WTC11 (cell line): ENCODE measurements at regions not wholly inside any gene's neighbourhood (a gene's known extent, or its start where the extent isn't known, plus 50 kb on each side); places are given as distances from the start of the nearest gene placed in this dataset.

Experiments
- ATAC-seq: fragments of 200-7000 bp; cut with Tn5 transposase; 2 replicates; pipeline ENCODE4 v1.10.0; 2021; ENCODE audit warnings: mild to moderate bottlenecking, moderate library complexity
- CTCF ChIA-PET: fragments of 300-600 bp; sonication (Branson Sonifier 250); formaldehyde crosslinking; loops from one replicate; lab custom pipeline; 2021; ENCODE audit warnings: antibody characterized with exemption; lab: Charles Lee
- POLR2A ChIA-PET: fragments of 350-600 bp; sonication (Branson Sonifier 250); formaldehyde crosslinking; loops from one replicate; lab custom pipeline; 2021; ENCODE audit warnings: antibody characterized with exemption; lab: Charles Lee
- DNase-seq: peaks from one replicate; pipeline ENCODE4 v3.0.0; 2021; ENCODE audit warnings: low spot score
- H3K27ac Mint-ChIP-seq: 2 replicates; pipeline ENCODE4 v1.8.0; 2021; ENCODE audit warnings: mixed read lengths
- H3K27me3 Mint-ChIP-seq: 2 replicates; pipeline ENCODE4 v1.8.0; 2021; ENCODE audit warnings: low read depth, mild to moderate bottlenecking, moderate library complexity, mixed read lengths
- H3K36me3 Mint-ChIP-seq: 2 replicates; pipeline ENCODE4 v1.8.0; 2021; ENCODE audit warnings: mixed read lengths
- H3K4me1 Mint-ChIP-seq: 2 replicates; pipeline ENCODE4 v1.8.0; 2022; ENCODE audit warnings: mixed read lengths
- H3K4me3 Mint-ChIP-seq: 2 replicates; pipeline ENCODE4 v1.8.0; 2021; ENCODE audit warnings: mild to moderate bottlenecking, moderate library complexity, mixed read lengths
- H3K9me3 Mint-ChIP-seq: 2 replicates; pipeline ENCODE4 v1.8.0; 2021; ENCODE audit warnings: mixed read lengths
- AR ChIP-seq: fragments of 250-450 bp; sonication (Bioruptor Pico); IDR thresholded peaks from 2 replicates; pipeline ENCODE4 v1.9.0; 2021; ENCODE audit warnings: mild to moderate bottlenecking
- ATF6 ChIP-seq: sonication (generic); formaldehyde crosslinking; IDR thresholded peaks from 2 replicates; pipeline ENCODE4 v1.8.1; 2023; ENCODE audit warnings: mild to moderate bottlenecking, missing genetic modification reagents
- CBFB ChIP-seq: sonication (generic); formaldehyde crosslinking; IDR thresholded peaks from 2 replicates; pipeline ENCODE4 v1.8.1; 2022; ENCODE audit warnings: mild to moderate bottlenecking, low read depth, missing genetic modification reagents
- CDX4 ChIP-seq: fragments of 250-450 bp; sonication (Bioruptor Pico); IDR thresholded peaks from 2 replicates; pipeline ENCODE4 v1.9.0; 2021; ENCODE audit warnings: moderate library complexity, mild to moderate bottlenecking, inconsistent platforms, borderline replicate concordance
- E2F4 ChIP-seq: sonication (generic); formaldehyde crosslinking; IDR thresholded peaks from 2 replicates; pipeline ENCODE4 v1.8.1; 2022; ENCODE audit warnings: low read depth, mild to moderate bottlenecking, moderate library complexity, missing genetic modification reagents, borderline replicate concordance
- FOXJ3 ChIP-seq: sonication (generic); formaldehyde crosslinking; IDR thresholded peaks from 2 replicates; pipeline ENCODE4 v1.9.0; 2021; ENCODE audit warnings: missing genetic modification reagents, mild to moderate bottlenecking, borderline replicate concordance
- FOXP1 ChIP-seq: sonication (generic); formaldehyde crosslinking; IDR thresholded peaks from 2 replicates; pipeline ENCODE4 v1.8.0; 2022; ENCODE audit warnings: missing genetic modification reagents, mild to moderate bottlenecking, moderate library complexity, borderline replicate concordance
- JAZF1 ChIP-seq: fragments of 250-450 bp; sonication (Bioruptor Pico); IDR thresholded peaks from 2 replicates; pipeline ENCODE4 v1.9.0; 2021; ENCODE audit warnings: moderate library complexity, mild to moderate bottlenecking, inconsistent platforms
- NFATC4 ChIP-seq: fragments of 250-450 bp; sonication (Bioruptor Pico); IDR thresholded peaks from 2 replicates; pipeline ENCODE4 v1.9.0; 2021; ENCODE audit warnings: mild to moderate bottlenecking
- NFE2L1 ChIP-seq: sonication (generic); formaldehyde crosslinking; IDR thresholded peaks from 2 replicates; pipeline ENCODE4 v1.8.1; 2023; ENCODE audit warnings: missing genetic modification reagents
- NR2C2 ChIP-seq: sonication (generic); formaldehyde crosslinking; IDR thresholded peaks from 2 replicates; pipeline ENCODE4 v1.8.0; 2022; ENCODE audit warnings: mild to moderate bottlenecking, missing genetic modification reagents
- OVOL2 ChIP-seq: fragments of 250-450 bp; sonication (Bioruptor Pico); IDR thresholded peaks from 2 replicates; pipeline ENCODE4 v1.9.0; 2021; ENCODE audit warnings: mild to moderate bottlenecking, borderline replicate concordance
- PRRX2 ChIP-seq: fragments of 250-450 bp; sonication (Bioruptor Pico); IDR thresholded peaks from 2 replicates; pipeline ENCODE4 v1.8.0; 2021; ENCODE audit warnings: mild to moderate bottlenecking
- SMAD4 ChIP-seq: sonication (generic); formaldehyde crosslinking; IDR thresholded peaks from 2 replicates; pipeline ENCODE4 v1.8.0; 2022; ENCODE audit warnings: mild to moderate bottlenecking, missing genetic modification reagents
- TCF7 ChIP-seq: sonication (generic); formaldehyde crosslinking; IDR thresholded peaks from 2 replicates; pipeline ENCODE4 v1.8.0; 2022; ENCODE audit warnings: mild to moderate bottlenecking, low read depth, missing genetic modification reagents, moderate library complexity
- ZNF317 ChIP-seq: sonication (generic); formaldehyde crosslinking; IDR thresholded peaks from 2 replicates; pipeline ENCODE4 v1.8.1; 2023; ENCODE audit warnings: low read depth, mild to moderate bottlenecking, moderate library complexity, missing genetic modification reagents, borderline replicate concordance
- ZNF423 ChIP-seq: fragments of 250-450 bp; sonication (Bioruptor Pico); IDR thresholded peaks from 2 replicates; pipeline ENCODE4 v2.1.2; 2022; ENCODE audit warnings: mild to moderate bottlenecking, moderate library complexity
- TF ChIP-seq, protein P1 (sequence below): sonication (generic); formaldehyde crosslinking; IDR thresholded peaks from 2 replicates; pipeline ENCODE4 v1.8.0; 2022; ENCODE audit warnings: mild to moderate bottlenecking, missing genetic modification reagents
- TF ChIP-seq, protein P2 (sequence below): sonication (generic); formaldehyde crosslinking; IDR thresholded peaks from 2 replicates; pipeline ENCODE4 v1.8.1; 2022; ENCODE audit warnings: mild to moderate bottlenecking, moderate library complexity, missing genetic modification reagents
- TF ChIP-seq, protein P3 (sequence below): sonication (generic); formaldehyde crosslinking; IDR thresholded peaks from 2 replicates; pipeline ENCODE4 v1.8.0; 2022; ENCODE audit warnings: mild to moderate bottlenecking, missing genetic modification reagents
- TF ChIP-seq, protein P4 (sequence below): sonication (generic); formaldehyde crosslinking; IDR thresholded peaks from 2 replicates; pipeline ENCODE4 v1.8.0; 2022; ENCODE audit warnings: mild to moderate bottlenecking, missing genetic modification reagents
- TF ChIP-seq, protein P5 (sequence below): sonication (generic); formaldehyde crosslinking; IDR thresholded peaks from 2 replicates; pipeline ENCODE4 v1.8.0; 2022; ENCODE audit warnings: missing genetic modification reagents

- TF ChIP-seq AR (CRISPR knock-in tag) (no peak), SMAD4 (CRISPR knock-in tag) (no peak), JAZF1 (no peak), NR2C2 (no peak), ATF6 (CRISPR knock-in tag) (no peak), NFATC4 (CRISPR knock-in tag) (no peak), FOXJ3 (CRISPR knock-in tag) (no peak), ZNF423 (CRISPR knock-in tag) (no peak), TCF7 (CRISPR knock-in tag) (no peak), OVOL2 (no peak)
- TF ChIP-seq, protein P1, sequence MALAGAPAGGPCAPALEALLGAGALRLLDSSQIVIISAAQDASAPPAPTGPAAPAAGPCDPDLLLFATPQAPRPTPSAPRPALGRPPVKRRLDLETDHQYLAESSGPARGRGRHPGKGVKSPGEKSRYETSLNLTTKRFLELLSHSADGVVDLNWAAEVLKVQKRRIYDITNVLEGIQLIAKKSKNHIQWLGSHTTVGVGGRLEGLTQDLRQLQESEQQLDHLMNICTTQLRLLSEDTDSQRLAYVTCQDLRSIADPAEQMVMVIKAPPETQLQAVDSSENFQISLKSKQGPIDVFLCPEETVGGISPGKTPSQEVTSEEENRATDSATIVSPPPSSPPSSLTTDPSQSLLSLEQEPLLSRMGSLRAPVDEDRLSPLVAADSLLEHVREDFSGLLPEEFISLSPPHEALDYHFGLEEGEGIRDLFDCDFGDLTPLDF (CRISPR knock-in tag): no peak
- TF ChIP-seq, protein P2, sequence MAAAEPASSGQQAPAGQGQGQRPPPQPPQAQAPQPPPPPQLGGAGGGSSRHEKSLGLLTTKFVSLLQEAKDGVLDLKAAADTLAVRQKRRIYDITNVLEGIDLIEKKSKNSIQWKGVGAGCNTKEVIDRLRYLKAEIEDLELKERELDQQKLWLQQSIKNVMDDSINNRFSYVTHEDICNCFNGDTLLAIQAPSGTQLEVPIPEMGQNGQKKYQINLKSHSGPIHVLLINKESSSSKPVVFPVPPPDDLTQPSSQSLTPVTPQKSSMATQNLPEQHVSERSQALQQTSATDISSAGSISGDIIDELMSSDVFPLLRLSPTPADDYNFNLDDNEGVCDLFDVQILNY (CRISPR knock-in tag): no peak
- H3K27ac Mint-ChIP-seq: no peak overlapping the region
Measured at GRCh38 chr4:152050106-152050505, 289.3 kb upstream of the GATB start.

DNA sequence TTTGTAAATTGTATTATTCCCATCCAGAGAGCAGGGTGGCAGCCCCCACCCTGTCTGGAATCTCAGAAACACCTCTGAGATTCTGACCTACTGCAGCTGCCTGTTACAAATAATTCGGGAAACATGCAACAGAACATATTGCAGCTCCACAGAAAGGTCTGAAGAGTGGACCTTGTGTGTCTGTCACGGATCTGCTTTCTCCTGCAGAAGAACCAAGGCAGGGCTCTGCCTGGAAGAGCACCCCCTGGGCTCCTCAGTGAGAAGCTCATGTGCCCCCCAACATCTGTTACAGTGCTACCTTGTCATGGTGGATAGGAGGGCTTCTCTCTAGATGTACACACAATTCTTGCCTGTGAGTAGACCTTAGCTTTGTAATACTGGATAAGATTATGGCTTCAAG is 286.6 kb upstream of the GATB start:
- H3K4me1 Mint-ChIP-seq: peaks cover 14% of the 10 kb centered on the region
- ChIA-PET POLR2A (no interaction called here), CTCF (interaction anchor here (0.8 to 1.5 kb wide), 3 partner anchors 92 to 685 kb away, joined by 3 to 4 read pairs (median 3); no protein-coding TSS in a partner anchor)
- ATAC-seq (no peak), DNase-seq (no peak)
- H3K36me3 Mint-ChIP-seq: peaks cover 12% of the 10 kb centered on the region
- H3K27me3 Mint-ChIP-seq: peaks cover 9% of the 10 kb centered on the region
- H3K27ac Mint-ChIP-seq: no peak overlapping the region
- H3K9me3 Mint-ChIP-seq: peaks cover 19% of the 10 kb centered on the region
- H3K4me3 Mint-ChIP-seq: no peak overlapping the region
- TF ChIP-seq FOXP1 (CRISPR knock-in tag): no peak
- TF ChIP-seq, protein P3, sequence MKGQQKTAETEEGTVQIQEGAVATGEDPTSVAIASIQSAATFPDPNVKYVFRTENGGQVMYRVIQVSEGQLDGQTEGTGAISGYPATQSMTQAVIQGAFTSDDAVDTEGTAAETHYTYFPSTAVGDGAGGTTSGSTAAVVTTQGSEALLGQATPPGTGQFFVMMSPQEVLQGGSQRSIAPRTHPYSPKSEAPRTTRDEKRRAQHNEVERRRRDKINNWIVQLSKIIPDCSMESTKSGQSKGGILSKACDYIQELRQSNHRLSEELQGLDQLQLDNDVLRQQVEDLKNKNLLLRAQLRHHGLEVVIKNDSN (CRISPR knock-in tag): no peak
- TF ChIP-seq, protein P4, sequence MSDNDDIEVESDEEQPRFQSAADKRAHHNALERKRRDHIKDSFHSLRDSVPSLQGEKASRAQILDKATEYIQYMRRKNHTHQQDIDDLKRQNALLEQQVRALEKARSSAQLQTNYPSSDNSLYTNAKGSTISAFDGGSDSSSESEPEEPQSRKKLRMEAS: no peak
- TF ChIP-seq, protein P5, sequence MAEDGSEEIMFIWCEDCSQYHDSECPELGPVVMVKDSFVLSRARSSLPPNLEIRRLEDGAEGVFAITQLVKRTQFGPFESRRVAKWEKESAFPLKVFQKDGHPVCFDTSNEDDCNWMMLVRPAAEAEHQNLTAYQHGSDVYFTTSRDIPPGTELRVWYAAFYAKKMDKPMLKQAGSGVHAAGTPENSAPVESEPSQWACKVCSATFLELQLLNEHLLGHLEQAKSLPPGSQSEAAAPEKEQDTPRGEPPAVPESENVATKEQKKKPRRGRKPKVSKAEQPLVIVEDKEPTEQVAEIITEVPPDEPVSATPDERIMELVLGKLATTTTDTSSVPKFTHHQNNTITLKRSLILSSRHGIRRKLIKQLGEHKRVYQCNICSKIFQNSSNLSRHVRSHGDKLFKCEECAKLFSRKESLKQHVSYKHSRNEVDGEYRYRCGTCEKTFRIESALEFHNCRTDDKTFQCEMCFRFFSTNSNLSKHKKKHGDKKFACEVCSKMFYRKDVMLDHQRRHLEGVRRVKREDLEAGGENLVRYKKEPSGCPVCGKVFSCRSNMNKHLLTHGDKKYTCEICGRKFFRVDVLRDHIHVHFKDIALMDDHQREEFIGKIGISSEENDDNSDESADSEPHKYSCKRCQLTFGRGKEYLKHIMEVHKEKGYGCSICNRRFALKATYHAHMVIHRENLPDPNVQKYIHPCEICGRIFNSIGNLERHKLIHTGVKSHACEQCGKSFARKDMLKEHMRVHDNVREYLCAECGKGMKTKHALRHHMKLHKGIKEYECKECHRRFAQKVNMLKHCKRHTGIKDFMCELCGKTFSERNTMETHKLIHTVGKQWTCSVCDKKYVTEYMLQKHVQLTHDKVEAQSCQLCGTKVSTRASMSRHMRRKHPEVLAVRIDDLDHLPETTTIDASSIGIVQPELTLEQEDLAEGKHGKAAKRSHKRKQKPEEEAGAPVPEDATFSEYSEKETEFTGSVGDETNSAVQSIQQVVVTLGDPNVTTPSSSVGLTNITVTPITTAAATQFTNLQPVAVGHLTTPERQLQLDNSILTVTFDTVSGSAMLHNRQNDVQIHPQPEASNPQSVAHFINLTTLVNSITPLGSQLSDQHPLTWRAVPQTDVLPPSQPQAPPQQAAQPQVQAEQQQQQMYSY (CRISPR knock-in tag): no peak
- no peak for TF ChIP-seq PRRX2
- TF ChIP-seq CBFB (CRISPR knock-in tag): no peak
- TF ChIP-seq E2F4 (CRISPR knock-in tag): no peak
- no peak for TF ChIP-seq NFE2L1 (CRISPR knock-in tag)
- no peak for TF ChIP-seq ZNF317 (CRISPR knock-in tag)
- TF ChIP-seq CDX4 (CRISPR knock-in tag): no peak

More at GRCh38 chr4:152050106-152050505, 289.3 kb upstream of the GATB start:
- H3K36me3 Mint-ChIP-seq: no peaks in the 10 kb centered on the region
- no peaks in the 10 kb centered on the region for H3K9me3 Mint-ChIP-seq
- CTCF ChIA-PET: no interaction called here
- DNase-seq (no peak), ATAC-seq (no peak)
- H3K27me3 Mint-ChIP-seq: no peaks in the 10 kb centered on the region; the same call in 1 of the 2 replicates
- POLR2A ChIA-PET: no interaction called here
- no peak overlapping the region for H3K4me3 Mint-ChIP-seq
- peaks cover 18% of the 10 kb centered on the region for H3K4me1 Mint-ChIP-seq
